A549 (cell line): ENCODE measurements at regions not wholly inside any gene's neighbourhood (a gene's known extent, or its start where the extent isn't known, plus 50 kb on each side); places are given as distances from the start of the nearest gene placed in this dataset.

Experiments
- CBX2 ChIP-seq: fragments of 200-600 bp; sonication (generic); IDR thresholded peaks from 2 replicates; pipeline ENCODE4 v1.6.1; 2016; ENCODE audit warnings: low read depth, mild to moderate bottlenecking, borderline replicate concordance
- EP300 ChIP-seq, 2 experiments: fragments of >200 bp; sonication (Bioruptor Twin); formaldehyde crosslinking; IDR thresholded peaks; 2 replicates in 1 of 2; 3 replicates in 1 of 2; pipeline ENCODE4 v1.6.1; 2016 to 2017
- HOXA7 ChIP-seq: fragments of 250-450 bp; sonication (Bioruptor Pico); IDR thresholded peaks from 2 replicates; pipeline ENCODE4 v1.5.0; 2020; ENCODE audit warnings: mild to moderate bottlenecking, moderate library complexity
- MAZ ChIP-seq: fragments of 150-350 bp; IDR thresholded peaks from 2 replicates; pipeline ENCODE4 v1.6.1; 2014; ENCODE audit warnings: antibody characterized with exemption, low read depth, low read length, borderline replicate concordance
- PBX3 ChIP-seq: IDR thresholded peaks from 2 replicates; pipeline ENCODE4 v1.6.1; 2012
- PHF8 ChIP-seq: fragments of 200-600 bp; sonication (generic); IDR thresholded peaks from 2 replicates; pipeline ENCODE4 v1.6.1; 2016; ENCODE audit warnings: low read depth, mild to moderate bottlenecking, antibody characterized with exemption, moderate library complexity, borderline replicate concordance
- RCOR1 ChIP-seq: fragments of 150-350 bp; IDR thresholded peaks from 2 replicates; pipeline ENCODE4 v1.6.1; 2014; ENCODE audit warnings: antibody characterized with exemption, low read length, low read depth
- RFX5 ChIP-seq: fragments of 450-650 bp; IDR thresholded peaks from 2 replicates; pipeline ENCODE4 v1.7.1; 2014; ENCODE audit warnings: antibody characterized with exemption, mild to moderate bottlenecking, moderate library complexity
- ZSCAN20 ChIP-seq: fragments of 250-450 bp; sonication (Bioruptor Pico); IDR thresholded peaks from 2 replicates; pipeline ENCODE4 v1.8.0; 2022; ENCODE audit warnings: mild to moderate bottlenecking, moderate library complexity
- TF ChIP-seq, protein P1 (sequence below): fragments of >200 bp; sonication (Bioruptor Twin); formaldehyde crosslinking; IDR thresholded peaks from 3 replicates; pipeline ENCODE4 v1.5.1; 2016

- TF ChIP-seq RFX5: no peak
- TF ChIP-seq, protein P1, sequence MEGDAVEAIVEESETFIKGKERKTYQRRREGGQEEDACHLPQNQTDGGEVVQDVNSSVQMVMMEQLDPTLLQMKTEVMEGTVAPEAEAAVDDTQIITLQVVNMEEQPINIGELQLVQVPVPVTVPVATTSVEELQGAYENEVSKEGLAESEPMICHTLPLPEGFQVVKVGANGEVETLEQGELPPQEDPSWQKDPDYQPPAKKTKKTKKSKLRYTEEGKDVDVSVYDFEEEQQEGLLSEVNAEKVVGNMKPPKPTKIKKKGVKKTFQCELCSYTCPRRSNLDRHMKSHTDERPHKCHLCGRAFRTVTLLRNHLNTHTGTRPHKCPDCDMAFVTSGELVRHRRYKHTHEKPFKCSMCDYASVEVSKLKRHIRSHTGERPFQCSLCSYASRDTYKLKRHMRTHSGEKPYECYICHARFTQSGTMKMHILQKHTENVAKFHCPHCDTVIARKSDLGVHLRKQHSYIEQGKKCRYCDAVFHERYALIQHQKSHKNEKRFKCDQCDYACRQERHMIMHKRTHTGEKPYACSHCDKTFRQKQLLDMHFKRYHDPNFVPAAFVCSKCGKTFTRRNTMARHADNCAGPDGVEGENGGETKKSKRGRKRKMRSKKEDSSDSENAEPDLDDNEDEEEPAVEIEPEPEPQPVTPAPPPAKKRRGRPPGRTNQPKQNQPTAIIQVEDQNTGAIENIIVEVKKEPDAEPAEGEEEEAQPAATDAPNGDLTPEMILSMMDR: no peak
- no peak for TF ChIP-seq PHF8
- TF ChIP-seq CBX2: no peak
- TF ChIP-seq HOXA7 (CRISPR knock-in tag): no peak
- no peak for TF ChIP-seq RCOR1
- TF ChIP-seq PBX3: no peak
- TF ChIP-seq EP300 (IDR thresholded peaks at IDR 0.05): no peak
- no peak for TF ChIP-seq MAZ
- TF ChIP-seq ZSCAN20 (CRISPR knock-in tag): no peak
Measured at GRCh38 chr10:78314651-78315050, 281.0 kb downstream of the RPS24 start.
